OCI-LY7 (cell line): ENCODE measurements at regions not wholly inside any gene's neighbourhood (a gene's known extent, or its start where the extent isn't known, plus 50 kb on each side); places are given as distances from the start of the nearest gene placed in this dataset.

ENCODE experiments used
- BruUV-seq: library from RNA; stranded (reverse); fragments of 400-500 nt; replicated peaks from 2 replicates; lab custom pipeline; 2021; lab: Mats Ljungman, UMichigan
- CTCF ChIA-PET: fragments of 300-600 bp; sonication (Branson Sonifier 250); formaldehyde crosslinking; loops from one replicate; lab custom pipeline; 2022; ENCODE audit warnings: antibody characterized with exemption; ENCODE audit not compliant: unreplicated experiment; lab: Charles Lee
- POLR2A ChIA-PET: fragments of 300-600 bp; sonication (Branson Sonifier 250); formaldehyde crosslinking; loops from one replicate; lab custom pipeline; 2022; ENCODE audit warnings: antibody characterized with exemption; lab: Charles Lee
- DNase-seq: peaks from one replicate; pipeline ENCODE4 v3.0.0-alpha.2; 2015; ENCODE audit warnings: low spot score
- H2AFZ ChIP-seq: fragments of 200-600 bp; sonication (generic), shearing (Covaris generic); 2 replicates; pipeline ENCODE4 v1.6.1; 2014; ENCODE audit warnings: mild to moderate bottlenecking, antibody characterized with exemption, low read length, moderate library complexity
- H3K27ac ChIP-seq: fragments of 200-600 bp; sonication (generic); 2 replicates; pipeline ENCODE4 v1.5.1; 2014; ENCODE audit warnings: mixed run types, low read depth, mild to moderate bottlenecking, moderate library complexity, low read length, inconsistent platforms; ENCODE audit not compliant: poor library complexity, severe bottlenecking
- H3K36me3 ChIP-seq: fragments of 200-600 bp; sonication (generic); 2 replicates; pipeline ENCODE4 v1.6.1; 2014; ENCODE audit warnings: mild to moderate bottlenecking, antibody characterized with exemption, low read length, moderate library complexity, mixed read lengths; ENCODE audit not compliant: insufficient read depth
- H3K4me1 ChIP-seq: fragments of 200-600 bp; sonication (generic); 2 replicates; pipeline ENCODE4 v1.5.1; 2014; ENCODE audit warnings: mild to moderate bottlenecking, low read length; ENCODE audit not compliant: insufficient read depth, poor library complexity, severe bottlenecking
- H3K4me2 ChIP-seq: fragments of 200-600 bp; sonication (generic); 2 replicates; pipeline ENCODE4 v1.6.1; 2014; ENCODE audit warnings: mild to moderate bottlenecking, low read length
- H3K4me3 ChIP-seq: fragments of 200-600 bp; sonication (generic); 2 replicates; pipeline ENCODE4 v1.5.1; 2014; ENCODE audit warnings: mild to moderate bottlenecking, low read depth, low read length; ENCODE audit not compliant: poor library complexity, severe bottlenecking
- H3K79me2 ChIP-seq: fragments of 200-600 bp; sonication (generic); 2 replicates; pipeline ENCODE4 v1.6.1; 2016; ENCODE audit warnings: low read depth, mild to moderate bottlenecking, low read length, moderate library complexity, mixed read lengths; ENCODE audit not compliant: insufficient read depth
- H3K9me2 ChIP-seq: fragments of 200-600 bp; sonication (generic); 2 replicates; pipeline ENCODE4 v1.6.1; 2016; ENCODE audit warnings: mild to moderate bottlenecking, low read length, mixed read lengths; ENCODE audit not compliant: insufficient read depth
- H3K9me3 ChIP-seq: fragments of 200-600 bp; sonication (generic); 2 replicates; pipeline ENCODE4 v1.6.1; 2014; ENCODE audit warnings: mild to moderate bottlenecking, mixed run types, low read length, mixed read lengths
- H4K20me1 ChIP-seq: fragments of 200-600 bp; sonication (generic); 2 replicates; pipeline ENCODE4 v1.6.1; 2014; ENCODE audit warnings: mild to moderate bottlenecking, antibody characterized with exemption, low read length, moderate library complexity, mixed read lengths; ENCODE audit not compliant: insufficient read depth
- CTCF ChIP-seq: fragments of 200-600 bp; sonication (generic); conservative IDR thresholded peaks from 2 replicates; pipeline ENCODE4 v1.5.1; 2014; ENCODE audit warnings: mild to moderate bottlenecking, antibody characterized with exemption, low read length, moderate library complexity, mixed read lengths
- EZH2phosphoT487 ChIP-seq: fragments of 200-600 bp; sonication (generic); IDR thresholded peaks from 2 replicates; pipeline ENCODE4 v1.6.1; 2018; ENCODE audit warnings: low read depth, borderline replicate concordance, mild to moderate bottlenecking, mixed run types, antibody characterized with exemption, low read length, moderate library complexity, mixed read lengths
- intact Hi-C: fragments of 100-400 bp; cut with micrococcal nuclease; formaldehyde crosslinking; loops from one replicate; pipeline ENCODE4 v1.10.0; 2022; ENCODE audit not compliant: unreplicated experiment

DNA sequence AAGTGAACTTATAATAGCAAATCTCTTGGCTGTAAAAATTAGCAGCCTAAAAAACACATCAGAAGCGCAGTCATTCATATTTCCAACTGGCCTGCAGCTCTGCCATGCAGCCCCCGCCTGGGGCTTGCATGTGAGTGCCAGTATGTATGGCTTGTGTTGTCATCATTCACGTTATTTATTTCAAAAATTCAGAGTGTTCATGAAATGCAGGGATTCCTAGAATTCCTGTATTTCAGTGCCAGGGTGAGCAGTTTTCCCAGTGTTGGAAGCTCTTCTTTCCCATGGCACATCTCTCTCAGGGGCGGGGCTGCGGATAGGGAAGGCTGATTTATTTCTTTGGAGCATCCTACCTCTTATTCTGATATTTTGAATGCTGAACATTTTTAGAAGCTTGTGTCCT is 234.6 kb downstream of the FGF9 start:
- Histone ChIP-seq H3K79me2 (no peaks in the 10 kb centered on the region), H3K4me3 (no peak overlapping the region), H3K27ac (no peak overlapping the region), H3K4me2 (no peak overlapping the region), H3K9me3 (no peaks in the 10 kb centered on the region), H3K4me1 (no peaks in the 10 kb centered on the region), H2AFZ (no peak overlapping the region), H3K9me2 (no peaks in the 10 kb centered on the region), H4K20me1 (no peaks in the 10 kb centered on the region), H3K36me3 (no peaks in the 10 kb centered on the region)
- POLR2A ChIA-PET, result interaction anchor here (0.6 kb wide), 1 partner anchor 1611 kb away, joined by 3 read pairs; no protein-coding TSS in a partner anchor
- BruUV-seq, result no TSS peak
- no peak for DNase-seq
- TF ChIP-seq EZH2phosphoT487 (no peak), CTCF (no peak)
- CTCF ChIA-PET, result no interaction called here
- intact Hi-C loops, result no loop called here

GRCh38 chr13:21909331-21909730 is 238.5 kb downstream of the FGF9 start:
- ChIA-PET POLR2A (interaction anchor here (0.5 kb wide), 1 partner anchor 567 kb away, joined by 6 read pairs; no protein-coding TSS in a partner anchor), CTCF (no interaction called here)
- no peak overlapping the region for H2AFZ ChIP-seq
- H3K36me3 ChIP-seq, result no peaks in the 10 kb centered on the region
- H4K20me1 ChIP-seq, result no peaks in the 10 kb centered on the region
- H3K79me2 ChIP-seq, result no peaks in the 10 kb centered on the region
- no peaks in the 10 kb centered on the region for H3K4me1 ChIP-seq
- no peak overlapping the region for H3K4me3 ChIP-seq
- TF ChIP-seq EZH2phosphoT487 (no peak), CTCF (no peak)
- no peak overlapping the region for H3K4me2 ChIP-seq
- no peak for DNase-seq
- no peaks in the 10 kb centered on the region for H3K9me3 ChIP-seq
- BruUV-seq, result no TSS peak
- H3K9me2 ChIP-seq, result no peaks in the 10 kb centered on the region
- intact Hi-C loops, result no loop called here
- H3K27ac ChIP-seq, result no peak overlapping the region

GRCh38 chr13:21910546-21910945 is 239.7 kb downstream of the FGF9 start:
- intact Hi-C loops, result no loop called here
- ChIA-PET CTCF (no interaction called here), POLR2A (no interaction called here)
- Histone ChIP-seq H2AFZ (no peak overlapping the region), H3K79me2 (no peaks in the 10 kb centered on the region), H3K9me3 (no peaks in the 10 kb centered on the region), H3K4me1 (no peaks in the 10 kb centered on the region), H3K36me3 (no peaks in the 10 kb centered on the region), H3K27ac (no peak overlapping the region), H4K20me1 (no peaks in the 10 kb centered on the region), H3K4me3 (no peak overlapping the region), H3K9me2 (no peaks in the 10 kb centered on the region), H3K4me2 (no peak overlapping the region)
- BruUV-seq, result no TSS peak
- TF ChIP-seq CTCF (no peak), EZH2phosphoT487 (no peak)
- DNase-seq, result no peak
